Stimulated activated naive B cell treated with anti-CD40 and anti-IgM and Interleukin-4, amounts not matched to agents 10 μg/mL and 1 μg/mL and 100 μg/mL, for 72 hours (primary cell): ENCODE measurements at regions not wholly inside any gene's neighbourhood (a gene's known extent, or its start where the extent isn't known, plus 50 kb on each side); places are given as distances from the start of the nearest gene placed in this dataset.

Source experiments
- ATAC-seq, 2 donors: fragments of 150-1000 bp; cut with Tn5 transposase; replicated peaks; 2 replicates each; pipeline ENCODE4 v1.10.0; 2021; ENCODE audit warnings: moderate library complexity in 1 of 2
- DNase-seq: peaks from one replicate; pipeline ENCODE4 v3.0.0; 2021
- H3K27ac Mint-ChIP-seq: one replicate; pipeline ENCODE4 v1.8.0; 2022; ENCODE audit warnings: mild to moderate bottlenecking, mixed read lengths
- H3K27me3 Mint-ChIP-seq, 2 donors: one replicate each; pipeline ENCODE4 v1.8.0; 2022; ENCODE audit warnings: mixed read lengths in 2 of 2
- H3K36me3 Mint-ChIP-seq, 2 donors: one replicate each; pipeline ENCODE4 v1.8.0; 2022; ENCODE audit warnings: mixed read lengths in 2 of 2, mild to moderate bottlenecking in 1 of 2
- H3K4me1 Mint-ChIP-seq, 2 donors: one replicate each; pipeline ENCODE4 v1.8.0; 2022; ENCODE audit warnings: mixed read lengths in 2 of 2, mild to moderate bottlenecking in 1 of 2
- H3K4me3 Mint-ChIP-seq, 2 donors: one replicate each; pipeline ENCODE4 v1.8.0; 2022; ENCODE audit warnings: mild to moderate bottlenecking in 2 of 2, mixed read lengths in 2 of 2, moderate library complexity in 1 of 2
- H3K9me3 Mint-ChIP-seq, 2 donors: one replicate each; pipeline ENCODE4 v1.8.0; 2022; ENCODE audit warnings: mixed read lengths in 2 of 2, mild to moderate bottlenecking in 1 of 2

DNA sequence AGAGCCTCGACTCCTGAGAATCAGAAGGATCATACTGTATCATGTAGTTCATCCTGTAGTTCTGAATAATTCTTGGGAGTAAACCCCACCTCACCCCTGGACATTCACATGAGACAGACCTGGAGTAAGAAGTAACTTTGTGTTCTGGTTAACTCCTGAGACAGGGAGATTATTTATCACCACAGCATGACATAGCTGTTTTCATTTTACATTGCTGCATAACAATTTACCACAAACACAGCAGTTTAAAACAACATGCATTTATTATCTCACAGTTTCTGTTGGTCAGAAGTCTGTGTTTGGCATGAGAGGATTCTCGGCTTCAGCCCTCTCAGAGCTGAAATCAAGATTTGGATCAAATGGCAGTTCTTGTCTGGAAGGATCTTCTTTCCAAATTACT lies 855.8 kb upstream of the FANCL start:
- Mint-ChIP-seq H3K27ac (no peak overlapping the region), H3K9me3 (peaks cover 22 to 29% of the 10 kb centered on the region in 2 donors), H3K36me3 (peaks cover 5 to 8% of the 10 kb centered on the region in 2 donors), H3K4me1 (no peaks in the 10 kb centered on the region), H3K4me3 (no peak overlapping the region), H3K27me3 (peaks cover 5 to 11% of the 10 kb centered on the region in 2 donors)
- no peak for DNase-seq
- ATAC-seq, result no peak

DNA sequence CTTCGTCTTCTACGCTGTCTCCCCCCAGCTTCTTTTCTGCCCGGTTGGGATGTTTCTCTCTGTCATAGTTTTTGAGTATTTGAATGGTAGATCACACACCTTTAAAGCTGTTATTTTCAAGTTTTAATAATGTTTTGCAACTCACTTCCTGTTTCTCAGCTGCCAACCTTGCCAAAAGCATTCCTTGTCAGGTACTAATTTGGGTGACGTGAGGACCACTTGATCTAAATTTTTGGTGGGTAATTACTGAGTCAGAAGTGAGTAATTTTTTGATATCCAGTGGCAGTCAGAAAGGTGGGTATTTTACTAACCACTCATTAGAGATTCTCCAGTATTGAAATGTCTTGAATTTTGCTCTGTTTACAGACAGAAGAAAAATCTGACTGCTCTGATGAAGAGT lies 852.4 kb upstream of the FANCL start:
- ATAC-seq (no peak), DNase-seq (no peak)
- no peak overlapping the region for H3K4me3 Mint-ChIP-seq
- H3K9me3 Mint-ChIP-seq, result peaks cover 16 to 23% of the 10 kb centered on the region in 2 donors
- peaks cover 14 to 16% of the 10 kb centered on the region in 2 donors for H3K27me3 Mint-ChIP-seq
- H3K36me3 Mint-ChIP-seq, result peaks cover under 1 to 3% of the 10 kb centered on the region in 2 donors
- no peaks in the 10 kb centered on the region for H3K4me1 Mint-ChIP-seq
- no peak overlapping the region for H3K27ac Mint-ChIP-seq

GRCh38 chr2:59084326-59084725 lies 843.2 kb upstream of the FANCL start:
- ATAC-seq, result no peak
- Mint-ChIP-seq H3K36me3 (no peaks in the 10 kb centered on the region), H3K4me1 (peaks cover 0 to 2% of the 10 kb centered on the region in 2 donors), H3K9me3 (no peaks in the 10 kb centered on the region), H3K27ac (no peak overlapping the region), H3K4me3 (no peak overlapping the region), H3K27me3 (no peaks in the 10 kb centered on the region)
- DNase-seq, result no peak

DNA sequence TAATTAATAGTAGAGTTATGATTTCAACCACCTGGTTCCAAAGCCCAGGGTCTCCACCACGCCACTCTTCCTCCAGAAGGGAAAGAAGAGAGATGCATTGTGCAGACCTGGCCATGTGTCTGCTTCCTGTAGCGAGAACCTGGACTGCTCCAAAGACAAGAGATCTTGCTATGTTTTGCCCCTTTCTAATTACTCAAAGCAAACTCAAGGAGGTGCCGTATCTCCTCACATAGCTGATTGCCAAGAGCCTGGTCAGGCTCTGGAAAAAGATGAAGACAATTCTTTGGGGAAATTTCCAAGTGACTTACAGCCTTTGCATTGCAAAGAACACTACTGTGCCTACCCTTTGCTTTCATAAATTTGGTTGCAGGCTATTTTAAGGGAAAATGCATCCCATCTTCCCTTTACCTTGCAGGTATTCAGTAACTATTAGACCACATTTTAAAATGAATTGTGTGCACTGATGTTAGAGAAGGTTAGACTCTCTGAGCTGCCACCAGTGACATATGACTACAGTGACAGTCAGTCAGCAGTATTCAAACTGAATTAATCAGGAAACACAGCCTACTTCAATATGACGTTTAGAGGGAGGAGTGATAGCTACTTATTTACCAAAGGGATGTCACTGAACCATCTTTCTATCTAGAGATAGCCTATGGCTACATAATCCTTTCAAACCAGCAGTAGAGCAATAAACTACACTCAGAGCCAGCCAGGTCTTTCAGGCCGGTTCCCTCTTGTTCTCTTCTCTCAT lies 842.1 kb upstream of the FANCL start:
- ATAC-seq (no peak), DNase-seq (no peak)
- H3K9me3 Mint-ChIP-seq, result no peaks in the 10 kb centered on the region
- no peaks in the 10 kb centered on the region for H3K27me3 Mint-ChIP-seq
- no peak overlapping the region for H3K27ac Mint-ChIP-seq
- peaks cover 0 to 2% of the 10 kb centered on the region in 2 donors for H3K4me1 Mint-ChIP-seq
- H3K36me3 Mint-ChIP-seq, result no peaks in the 10 kb centered on the region
- H3K4me3 Mint-ChIP-seq, result no peak overlapping the region

GRCh38 chr2:59082657-59083056 lies 841.5 kb upstream of the FANCL start:
- H3K36me3 Mint-ChIP-seq, result no peaks in the 10 kb centered on the region
- ATAC-seq (no peak), DNase-seq (no peak)
- no peak overlapping the region for H3K27ac Mint-ChIP-seq
- no peak overlapping the region for H3K4me3 Mint-ChIP-seq
- peaks cover 0 to 2% of the 10 kb centered on the region in 2 donors for H3K4me1 Mint-ChIP-seq
- no peaks in the 10 kb centered on the region for H3K9me3 Mint-ChIP-seq
- no peaks in the 10 kb centered on the region for H3K27me3 Mint-ChIP-seq

- Mint-ChIP-seq H3K9me3 (no peaks in the 10 kb centered on the region), H3K4me3 (no peak overlapping the region), H3K27me3 (no peaks in the 10 kb centered on the region), H3K36me3 (no peaks in the 10 kb centered on the region), H3K4me1 (peaks cover 0 to 2% of the 10 kb centered on the region in 2 donors), H3K27ac (no peak overlapping the region)
- no peak for DNase-seq
- ATAC-seq, result no peak
Measured at GRCh38 chr2:59080451-59081181, 839.5 kb upstream of the FANCL start.

GRCh38 chr2:59077981-59078531 lies 836.9 kb upstream of the FANCL start:
- DNase-seq (no peak), ATAC-seq (no peak)
- no peak overlapping the region for H3K27ac Mint-ChIP-seq
- H3K27me3 Mint-ChIP-seq, result no peaks in the 10 kb centered on the region
- no peaks in the 10 kb centered on the region for H3K36me3 Mint-ChIP-seq
- no peaks in the 10 kb centered on the region for H3K9me3 Mint-ChIP-seq
- peaks cover 0 to 2% of the 10 kb centered on the region in 2 donors for H3K4me1 Mint-ChIP-seq
- H3K4me3 Mint-ChIP-seq, result no peak overlapping the region

GRCh38 chr2:59077026-59077725 lies 836.1 kb upstream of the FANCL start:
- H3K27me3 Mint-ChIP-seq, result no peaks in the 10 kb centered on the region
- DNase-seq (no peak), ATAC-seq (no peak)
- H3K36me3 Mint-ChIP-seq, result no peaks in the 10 kb centered on the region
- no peak overlapping the region for H3K27ac Mint-ChIP-seq
- H3K4me1 Mint-ChIP-seq, result peaks cover 0 to 2% of the 10 kb centered on the region in 2 donors
- H3K4me3 Mint-ChIP-seq, result no peak overlapping the region
- no peaks in the 10 kb centered on the region for H3K9me3 Mint-ChIP-seq

- Mint-ChIP-seq H3K27me3 (no peaks in the 10 kb centered on the region), H3K4me1 (peaks cover 0 to 2% of the 10 kb centered on the region in 2 donors), H3K27ac (no peak overlapping the region), H3K9me3 (peaks cover 0 to 5% of the 10 kb centered on the region in 2 donors), H3K4me3 (no peak overlapping the region), H3K36me3 (no peaks in the 10 kb centered on the region)
- no peak for DNase-seq
- ATAC-seq, result no peak
Measured at GRCh38 chr2:59076079-59076619, 835.0 kb upstream of the FANCL start.

- DNase-seq (no peak), ATAC-seq (no peak)
- Mint-ChIP-seq H3K36me3 (no peaks in the 10 kb centered on the region), H3K4me1 (no peaks in the 10 kb centered on the region), H3K4me3 (no peak overlapping the region), H3K27ac (no peak overlapping the region), H3K9me3 (peaks cover 0 to 6% of the 10 kb centered on the region in 2 donors), H3K27me3 (no peaks in the 10 kb centered on the region)
Measured at GRCh38 chr2:59074071-59074470, 832.9 kb upstream of the FANCL start.

- ATAC-seq, result no peak
- H3K27ac Mint-ChIP-seq, result no peak overlapping the region
- no peaks in the 10 kb centered on the region for H3K4me1 Mint-ChIP-seq
- H3K36me3 Mint-ChIP-seq, result no peaks in the 10 kb centered on the region
- H3K4me3 Mint-ChIP-seq, result no peak overlapping the region
- H3K9me3 Mint-ChIP-seq, result peaks cover 0 to 6% of the 10 kb centered on the region in 2 donors
- H3K27me3 Mint-ChIP-seq, result no peaks in the 10 kb centered on the region
- DNase-seq, result no peak
Measured at GRCh38 chr2:59073286-59073685, 832.2 kb upstream of the FANCL start.

DNA sequence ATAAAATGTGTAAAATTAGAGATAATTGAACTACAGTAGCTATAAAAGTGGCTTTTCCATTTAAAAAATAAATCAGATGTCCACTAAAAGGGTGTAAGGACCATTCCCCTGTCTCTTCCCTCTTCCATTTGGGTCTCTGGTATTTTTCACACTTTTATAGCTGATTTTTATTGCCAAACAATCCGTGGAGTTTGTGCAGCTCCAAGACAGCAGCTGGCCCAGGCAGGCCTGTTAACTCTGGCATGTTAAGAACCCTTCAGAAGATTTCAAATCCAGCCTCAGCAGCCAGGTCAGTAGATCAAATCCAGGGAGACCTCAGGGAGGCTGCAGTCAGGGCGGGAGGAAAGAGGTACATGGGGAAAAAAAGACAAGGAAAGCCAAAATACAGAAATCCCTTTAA lies 827.1 kb upstream of the FANCL start:
- no peak for ATAC-seq
- H3K27me3 Mint-ChIP-seq, result no peaks in the 10 kb centered on the region
- no peak overlapping the region for H3K27ac Mint-ChIP-seq
- no peaks in the 10 kb centered on the region for H3K36me3 Mint-ChIP-seq
- H3K9me3 Mint-ChIP-seq, result peaks cover 0 to 6% of the 10 kb centered on the region in 2 donors
- no peak overlapping the region for H3K4me3 Mint-ChIP-seq
- no peaks in the 10 kb centered on the region for H3K4me1 Mint-ChIP-seq
- DNase-seq, result no peak

- ATAC-seq (no peak), DNase-seq (no peak)
- Mint-ChIP-seq H3K27me3 (no peaks in the 10 kb centered on the region), H3K4me3 (no peak overlapping the region), H3K4me1 (no peaks in the 10 kb centered on the region), H3K36me3 (no peaks in the 10 kb centered on the region), H3K9me3 (peaks cover 0 to 6% of the 10 kb centered on the region in 2 donors), H3K27ac (no peak overlapping the region)
Measured at GRCh38 chr2:59066787-59067399, 825.8 kb upstream of the FANCL start.
